Stimulated activated CD4-positive, alpha-beta T cell treated with anti-CD3 and anti-CD28 coated beads, Interleukin-12 subunit alpha, Interleukin-12 subunit beta, amount 100 ng/mL, for 48 hours (primary cell): ENCODE measurements at regions not wholly inside any gene's neighbourhood (a gene's known extent, or its start where the extent isn't known, plus 50 kb on each side); places are given as distances from the start of the nearest gene placed in this dataset.

ENCODE experiments used
- DNase-seq, 3 donors: peaks; one replicate each; pipeline ENCODE4 v3.0.0-alpha.2; 2020; ENCODE audit warnings: low read depth in 2 of 3, low spot score in 1 of 3

GRCh38 chr5:88544136-88544645, 275.5 kb upstream of the TMEM161B start:
- no peak for DNase-seq

GRCh38 chr5:88542786-88543185, 274.1 kb upstream of the TMEM161B start:
- no peak for DNase-seq

- no peak for DNase-seq
These were observed 271.9 kb upstream of the TMEM161B start for GRCh38 chr5:88540471-88541115.

GRCh38 chr5:88539693-88540365, 271.2 kb upstream of the TMEM161B start:
- DNase-seq, result no peak

- no peak for DNase-seq
These were observed 270.4 kb upstream of the TMEM161B start for GRCh38 chr5:88539026-88539425.

- no peak for DNase-seq
These were observed 267.5 kb upstream of the TMEM161B start for GRCh38 chr5:88536146-88536545.

GRCh38 chr5:88524941-88525340, 256.3 kb upstream of the TMEM161B start:
- DNase-seq, result no peak

GRCh38 chr5:88519066-88519465, 250.4 kb upstream of the TMEM161B start:
- DNase-seq, result no peak

GRCh38 chr5:88518131-88519016, 249.7 kb upstream of the TMEM161B start:
- no peak for DNase-seq

GRCh38 chr5:88515881-88516819, 247.5 kb upstream of the TMEM161B start:
- DNase-seq, result no peak

GRCh38 chr5:88515068-88515467, 246.4 kb upstream of the TMEM161B start:
- DNase-seq, result no peak

GRCh38 chr5:88509403-88509802, 240.8 kb upstream of the TMEM161B start:
- DNase-seq, result no peak

- no peak for DNase-seq
These were observed 238.6 kb upstream of the TMEM161B start for GRCh38 chr5:88507261-88507660.

GRCh38 chr5:88503406-88503805, 234.8 kb upstream of the TMEM161B start:
- no peak for DNase-seq

- no peak for DNase-seq
These were observed 234.3 kb upstream of the TMEM161B start for GRCh38 chr5:88503041-88503345.

- DNase-seq, result peak in 1 of 3 donors; percentile 5
These were observed 233.8 kb upstream of the TMEM161B start for GRCh38 chr5:88502179-88503040.

GRCh38 chr5:88495810-88496209, 227.2 kb upstream of the TMEM161B start:
- no peak for DNase-seq

GRCh38 chr5:88490874-88491273, 222.2 kb upstream of the TMEM161B start:
- DNase-seq, result no peak

- no peak for DNase-seq
These were observed 220.7 kb upstream of the TMEM161B start for GRCh38 chr5:88489364-88489763.

- DNase-seq, result no peak
These were observed 219.9 kb upstream of the TMEM161B start for GRCh38 chr5:88488561-88488960.
